IMR-90 (cell line): ENCODE measurements at regions not wholly inside any gene's neighbourhood (a gene's known extent, or its start where the extent isn't known, plus 50 kb on each side); places are given as distances from the start of the nearest gene placed in this dataset.

ENCODE experiments used
- ATAC-seq: fragments of 200-7000 bp; cut with Tn5 transposase; 2 replicates; pipeline ENCODE4 v1.9.1; 2020; ENCODE audit warnings: low read depth, mild to moderate bottlenecking, moderate library complexity
- BruUV-seq: library from RNA; stranded (reverse); fragments of 400-500 nt; replicated peaks from 2 replicates; lab custom pipeline; 2021; lab: Mats Ljungman, UMichigan
- CTCF ChIA-PET: fragments of 300-600 bp; formaldehyde crosslinking; extraction: SDS; loops from one replicate; lab custom pipeline; 2021; ENCODE audit warnings: antibody characterized with exemption; lab: Yijun Ruan, JAX
- POLR2A ChIA-PET: fragments of 300-600 bp; sonication (Branson Sonifier 250); formaldehyde crosslinking; loops from one replicate; lab custom pipeline; 2022; ENCODE audit warnings: antibody characterized with exemption; ENCODE audit not compliant: unreplicated experiment; lab: Charles Lee
- DNase-seq: peaks from one replicate; pipeline ENCODE4 v3.0.0; 2013
- H2AFZ ChIP-seq: replicated peaks from 2 replicates; pipeline ENCODE3; 2013; ENCODE audit warnings: low read length, mild to moderate bottlenecking; ENCODE audit not compliant: poor library complexity
- H2AK5ac ChIP-seq: 2 replicates; pipeline ENCODE4 v1.6.1; 2013; ENCODE audit warnings: low read depth, low read length, inconsistent platforms
- H2AK9ac ChIP-seq: replicated peaks from 2 replicates; pipeline ENCODE3; 2013; ENCODE audit warnings: mild to moderate bottlenecking, low read depth, low read length, moderate library complexity; ENCODE audit not compliant: poor library complexity
- H2BK120ac ChIP-seq: 2 replicates; pipeline ENCODE4 v1.6.1; 2013; ENCODE audit warnings: low read depth, low read length, inconsistent platforms
- H2BK15ac ChIP-seq: 3 replicates; pipeline ENCODE4 v1.6.1; 2013; ENCODE audit warnings: low read depth, low read length, inconsistent platforms
- H2BK20ac ChIP-seq: 2 replicates; pipeline ENCODE4 v1.6.1; 2013; ENCODE audit warnings: low read depth, mild to moderate bottlenecking, inconsistent platforms, low read length, moderate library complexity
- H2BK5ac ChIP-seq: 2 replicates; pipeline ENCODE4 v1.6.1; 2013; ENCODE audit warnings: mild to moderate bottlenecking, low read depth, low read length, inconsistent platforms; ENCODE audit not compliant: poor library complexity, severe bottlenecking
- H3K14ac ChIP-seq: replicated peaks from 2 replicates; pipeline ENCODE4 v1.6.1; 2013; ENCODE audit warnings: low read depth, low read length, inconsistent platforms
- H3K18ac ChIP-seq: 2 replicates; pipeline ENCODE4 v1.6.1; 2013; ENCODE audit warnings: low read depth, low read length, control low read depth
- H3K23ac ChIP-seq: 2 replicates; pipeline ENCODE4 v1.6.1; 2013; ENCODE audit warnings: low read depth, low read length, inconsistent platforms
- H3K27ac ChIP-seq: 2 replicates; pipeline ENCODE4 v1.5.1; 2013; ENCODE audit warnings: mild to moderate bottlenecking, control low read depth, low read length; ENCODE audit not compliant: insufficient read depth
- H3K27me3 ChIP-seq: 2 replicates; pipeline ENCODE4 v1.6.1; 2013; ENCODE audit warnings: low read length; ENCODE audit not compliant: control insufficient read depth, insufficient read depth
- H3K36me3 ChIP-seq: 2 replicates; pipeline ENCODE4 v1.6.1; 2013; ENCODE audit warnings: low read length, mixed read lengths; ENCODE audit not compliant: control insufficient read depth, insufficient read depth
- H3K4ac ChIP-seq: 2 replicates; pipeline ENCODE4 v1.6.1; 2013; ENCODE audit warnings: low read depth, low read length, inconsistent platforms
- H3K4me1 ChIP-seq: 2 replicates; pipeline ENCODE4 v1.6.1; 2013; ENCODE audit warnings: low read length, mixed read lengths; ENCODE audit not compliant: control insufficient read depth, insufficient read depth
- H3K4me2 ChIP-seq: 2 replicates; pipeline ENCODE4 v1.6.1; 2013; ENCODE audit warnings: low read depth, mild to moderate bottlenecking, control low read depth, low read length, moderate library complexity
- H3K4me3 ChIP-seq: 2 replicates; pipeline ENCODE4 v1.5.1; 2013; ENCODE audit warnings: low read depth, mild to moderate bottlenecking, control low read depth, low read length, moderate library complexity; ENCODE audit not compliant: insufficient read depth
- H3K56ac ChIP-seq: 2 replicates; pipeline ENCODE4 v1.6.1; 2013; ENCODE audit warnings: low read length, inconsistent platforms; ENCODE audit not compliant: insufficient read depth; ENCODE audit errors: extremely low read depth
- H3K79me1 ChIP-seq, 2 experiments: 2 replicates each; pipeline ENCODE4 v1.6.1; 2013; ENCODE audit warnings: low read length in 2 of 2, inconsistent platforms in 1 of 2, low read depth in 1 of 2
- H3K9ac ChIP-seq: 2 replicates; pipeline ENCODE4 v1.6.1; 2013; ENCODE audit warnings: low read depth, low read length, control low read depth
- H3K9me1 ChIP-seq: 2 replicates; pipeline ENCODE4 v1.6.1; 2013; ENCODE audit warnings: low read length, inconsistent platforms; ENCODE audit not compliant: insufficient read depth
- H3K9me3 ChIP-seq: 2 replicates; pipeline ENCODE4 v1.6.1; 2013; ENCODE audit warnings: low read length; ENCODE audit not compliant: control insufficient read depth, insufficient read depth
- H4K20me1 ChIP-seq: 2 replicates; pipeline ENCODE4 v1.6.1; 2013; ENCODE audit warnings: low read length, inconsistent platforms; ENCODE audit not compliant: insufficient read depth
- H4K5ac ChIP-seq: 2 replicates; pipeline ENCODE4 v1.6.1; 2013; ENCODE audit warnings: mild to moderate bottlenecking, low read depth, low read length, control low read depth
- H4K8ac ChIP-seq, 2 experiments: 2 replicates each; pipeline ENCODE4 v1.6.1; 2013; ENCODE audit warnings: low read depth in 2 of 2, low read length in 2 of 2, control low read depth in 1 of 2, inconsistent platforms in 1 of 2
- H4K91ac ChIP-seq: 2 replicates; pipeline ENCODE4 v1.6.1; 2013; ENCODE audit warnings: low read depth, low read length, inconsistent platforms; ENCODE audit not compliant: insufficient read depth
- BHLHE40 ChIP-seq: fragments of 150-350 bp; IDR thresholded peaks from 2 replicates; pipeline ENCODE4 v1.6.1; 2016; ENCODE audit warnings: mild to moderate bottlenecking, low read depth, low read length
- CEBPB ChIP-seq: IDR thresholded peaks from 2 replicates; pipeline ENCODE4 v1.6.1; 2012; ENCODE audit warnings: low read depth, low read length, improper control_type of control experiment
- CHD1 ChIP-seq: IDR thresholded peaks from 2 replicates; pipeline ENCODE4 v1.6.1; 2012; ENCODE audit warnings: low read depth, low read length, improper control_type of control experiment
- FOS ChIP-seq: fragments of 150-350 bp; IDR thresholded peaks from 2 replicates; pipeline ENCODE4 v1.6.1; 2016; ENCODE audit warnings: low read depth, low read length
- MAFK ChIP-seq: IDR thresholded peaks from 2 replicates; pipeline ENCODE4 v1.6.1; 2012; ENCODE audit warnings: low read depth, low read length, improper control_type of control experiment
- MAZ ChIP-seq: IDR thresholded peaks from 2 replicates; pipeline ENCODE4 v1.6.1; 2012; ENCODE audit warnings: low read depth, mild to moderate bottlenecking, low read length, improper control_type of control experiment, moderate library complexity, borderline replicate concordance
- MXI1 ChIP-seq: IDR thresholded peaks from 2 replicates; pipeline ENCODE4 v1.6.1; 2012; ENCODE audit warnings: low read depth, mild to moderate bottlenecking, low read length, moderate library complexity, borderline replicate concordance
- NFE2L2 ChIP-seq: fragments of 150-350 bp; IDR thresholded peaks from 2 replicates; pipeline ENCODE4 v1.6.1; 2016; ENCODE audit warnings: low read depth, mild to moderate bottlenecking, low read length
- POLR2A ChIP-seq: IDR thresholded peaks from 2 replicates; pipeline ENCODE4 v1.6.1; 2012; ENCODE audit warnings: mild to moderate bottlenecking, low read depth, low read length
- RAD21 ChIP-seq: IDR thresholded peaks from 2 replicates; pipeline ENCODE4 v1.6.1; 2012; ENCODE audit warnings: low read length, improper control_type of control experiment
- RCOR1 ChIP-seq: IDR thresholded peaks from 2 replicates; pipeline ENCODE4 v1.6.1; 2012; ENCODE audit warnings: mild to moderate bottlenecking, low read length, improper control_type of control experiment; ENCODE audit not compliant: insufficient replicate concordance
- RFX5 ChIP-seq: IDR thresholded peaks from 2 replicates; pipeline ENCODE4 v1.8.0; 2012; ENCODE audit warnings: low read depth, mild to moderate bottlenecking, low read length, moderate library complexity
- SMC3 ChIP-seq: fragments of 150-350 bp; IDR thresholded peaks from 2 replicates; pipeline ENCODE4 v1.6.1; 2016; ENCODE audit warnings: low read depth, mild to moderate bottlenecking, antibody characterized with exemption, low read length, moderate library complexity
- WGBS, 2 experiments: methylation state at CpG; one replicate each; pipeline versions ENCODE4 v1.1.5 to v1.1.7; 2013; ENCODE audit warnings: missing lambda C conversion rate in 2 of 2; ENCODE audit not compliant: insufficient read length in 1 of 2; ENCODE audit errors: extremely low coverage in 2 of 2; 5-methylcytosine and 5-hydroxymethylcytosine counted together
- dilution Hi-C: fragments of 300-500 bp; cut with HindIII; formaldehyde crosslinking; loops from one replicate; pipeline ENCODE4 v1.14.3; 2018; ENCODE audit warnings: low sequenced_read_pairs; ENCODE audit not compliant: unreplicated experiment
- in situ Hi-C: fragments of 300-500 bp; cut with MboI; formaldehyde crosslinking; loops from 3 replicates; pipeline ENCODE4 v1.14.3; 2019; ENCODE audit warnings: low sequenced_read_pairs, inconsistent platforms, mixed read lengths
- intact Hi-C: fragments of 100-400 bp; cut with micrococcal nuclease; formaldehyde crosslinking; loops from 2 replicates; pipeline ENCODE4 v1.10.0; 2022
- TF ChIP-seq, protein P1 (sequence below): fragments of 150-350 bp; IDR thresholded peaks from 2 replicates; pipeline ENCODE4 v1.6.1; 2016; ENCODE audit warnings: low read depth, mild to moderate bottlenecking, low read length, moderate library complexity, borderline replicate concordance
- TF ChIP-seq, protein P2 (sequence below): fragments of 150-350 bp; IDR thresholded peaks from 2 replicates; pipeline ENCODE4 v1.6.1; 2017; ENCODE audit warnings: mild to moderate bottlenecking, antibody characterized with exemption, low read length, low read depth
- TF ChIP-seq, protein P3 (sequence below): conservative IDR thresholded peaks from 2 replicates; pipeline ENCODE4 v1.5.1; 2012; ENCODE audit warnings: mild to moderate bottlenecking, low read depth, low read length, improper control_type of control experiment

DNA sequence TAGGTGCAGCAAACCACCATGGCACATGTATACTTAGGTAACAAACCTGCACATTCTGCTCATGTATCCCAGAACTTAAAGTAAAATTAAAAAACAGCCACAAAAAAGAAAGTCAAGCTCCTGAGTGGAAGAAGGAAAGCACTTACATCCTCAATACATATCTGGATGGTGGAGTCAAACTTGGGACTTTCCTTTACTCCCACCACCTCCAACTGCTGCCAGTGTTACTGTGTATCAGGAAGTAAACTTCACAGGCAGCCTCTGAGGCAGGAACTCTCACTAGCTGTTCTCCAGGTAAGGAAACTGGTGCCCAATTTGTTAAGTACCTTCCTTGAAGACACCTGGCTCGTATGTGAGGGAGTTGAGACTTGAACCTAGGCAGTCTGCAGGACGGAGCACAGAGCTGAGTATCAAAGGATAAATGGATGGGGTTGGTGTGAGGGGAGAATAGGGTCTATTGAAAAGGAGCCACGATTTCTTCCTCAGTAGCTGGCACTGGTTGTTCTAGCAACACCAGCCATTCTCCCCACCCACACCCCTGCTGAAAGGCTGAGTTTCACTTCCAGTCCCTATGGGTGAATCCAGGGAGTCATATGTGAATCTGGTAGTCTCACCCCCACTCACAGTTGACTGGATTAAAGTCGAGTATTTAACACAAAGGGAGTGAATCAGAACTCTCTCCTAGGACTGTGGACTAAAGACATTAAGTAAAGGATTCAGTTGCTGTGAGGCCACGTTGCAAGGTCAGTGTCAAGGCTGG is 50.0 kb upstream of the GPR39 start:
- Histone ChIP-seq H3K4me3 (no peak overlapping the region), H3K4me2 (no peak overlapping the region), H3K27me3 (peaks cover 7% of the 10 kb centered on the region), H4K20me1 (no peaks in the 10 kb centered on the region), H3K23ac (no peak overlapping the region), H3K36me3 (no peaks in the 10 kb centered on the region), H3K27ac (no peak overlapping the region), H2BK15ac (no peak overlapping the region), H3K9me3 (peaks cover 2% of the 10 kb centered on the region; the same call in 1 of the 2 replicates), H2BK20ac (no peak overlapping the region), H2AK5ac (no peak overlapping the region), H3K4me1 (no peaks in the 10 kb centered on the region), H2AK9ac (no peak overlapping the region), H2AFZ (no peak overlapping the region), H4K8ac (no peak overlapping the region), H4K5ac (no peak overlapping the region), H3K4ac (no peak overlapping the region), H3K56ac (no peak overlapping the region), H2BK5ac (no peak overlapping the region), H4K91ac (no peak overlapping the region), H3K9me1 (no peaks in the 10 kb centered on the region), H3K79me1 (no peaks in the 10 kb centered on the region), H3K9ac (no peak overlapping the region), H2BK120ac (no peak overlapping the region), H3K18ac (no peak overlapping the region), H3K14ac (no peak overlapping the region)
- DNase-seq (no peak), ATAC-seq (no peak)
- dilution Hi-C loops: no loop called here
- no TSS peak for BruUV-seq
- POLR2A ChIA-PET: no interaction called here
- in situ Hi-C loops: no loop called here
- WGBS, 2 experiments: no CpG with 5 or more reads among the region's 5 CpGs
- intact Hi-C loops: no loop called here
- TF ChIP-seq BHLHE40 (no peak), MAFK (no peak), CEBPB (no peak), CHD1 (no peak), MAZ (no peak), RCOR1 (no peak), POLR2A (no peak), FOS (no peak), NFE2L2 (no peak), RFX5 (no peak), RAD21 (no peak), MXI1 (no peak), SMC3 (no peak)
- TF ChIP-seq, protein P1, sequence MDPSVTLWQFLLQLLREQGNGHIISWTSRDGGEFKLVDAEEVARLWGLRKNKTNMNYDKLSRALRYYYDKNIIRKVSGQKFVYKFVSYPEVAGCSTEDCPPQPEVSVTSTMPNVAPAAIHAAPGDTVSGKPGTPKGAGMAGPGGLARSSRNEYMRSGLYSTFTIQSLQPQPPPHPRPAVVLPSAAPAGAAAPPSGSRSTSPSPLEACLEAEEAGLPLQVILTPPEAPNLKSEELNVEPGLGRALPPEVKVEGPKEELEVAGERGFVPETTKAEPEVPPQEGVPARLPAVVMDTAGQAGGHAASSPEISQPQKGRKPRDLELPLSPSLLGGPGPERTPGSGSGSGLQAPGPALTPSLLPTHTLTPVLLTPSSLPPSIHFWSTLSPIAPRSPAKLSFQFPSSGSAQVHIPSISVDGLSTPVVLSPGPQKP: no peak
- TF ChIP-seq, protein P2, sequence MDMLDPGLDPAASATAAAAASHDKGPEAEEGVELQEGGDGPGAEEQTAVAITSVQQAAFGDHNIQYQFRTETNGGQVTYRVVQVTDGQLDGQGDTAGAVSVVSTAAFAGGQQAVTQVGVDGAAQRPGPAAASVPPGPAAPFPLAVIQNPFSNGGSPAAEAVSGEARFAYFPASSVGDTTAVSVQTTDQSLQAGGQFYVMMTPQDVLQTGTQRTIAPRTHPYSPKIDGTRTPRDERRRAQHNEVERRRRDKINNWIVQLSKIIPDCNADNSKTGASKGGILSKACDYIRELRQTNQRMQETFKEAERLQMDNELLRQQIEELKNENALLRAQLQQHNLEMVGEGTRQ: no peak
- TF ChIP-seq, protein P3, sequence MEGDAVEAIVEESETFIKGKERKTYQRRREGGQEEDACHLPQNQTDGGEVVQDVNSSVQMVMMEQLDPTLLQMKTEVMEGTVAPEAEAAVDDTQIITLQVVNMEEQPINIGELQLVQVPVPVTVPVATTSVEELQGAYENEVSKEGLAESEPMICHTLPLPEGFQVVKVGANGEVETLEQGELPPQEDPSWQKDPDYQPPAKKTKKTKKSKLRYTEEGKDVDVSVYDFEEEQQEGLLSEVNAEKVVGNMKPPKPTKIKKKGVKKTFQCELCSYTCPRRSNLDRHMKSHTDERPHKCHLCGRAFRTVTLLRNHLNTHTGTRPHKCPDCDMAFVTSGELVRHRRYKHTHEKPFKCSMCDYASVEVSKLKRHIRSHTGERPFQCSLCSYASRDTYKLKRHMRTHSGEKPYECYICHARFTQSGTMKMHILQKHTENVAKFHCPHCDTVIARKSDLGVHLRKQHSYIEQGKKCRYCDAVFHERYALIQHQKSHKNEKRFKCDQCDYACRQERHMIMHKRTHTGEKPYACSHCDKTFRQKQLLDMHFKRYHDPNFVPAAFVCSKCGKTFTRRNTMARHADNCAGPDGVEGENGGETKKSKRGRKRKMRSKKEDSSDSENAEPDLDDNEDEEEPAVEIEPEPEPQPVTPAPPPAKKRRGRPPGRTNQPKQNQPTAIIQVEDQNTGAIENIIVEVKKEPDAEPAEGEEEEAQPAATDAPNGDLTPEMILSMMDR: no peak
- CTCF ChIA-PET: no interaction called here
